OCI-LY7 (cell line): ENCODE measurements at regions not wholly inside any gene's neighbourhood (a gene's known extent, or its start where the extent isn't known, plus 50 kb on each side); places are given as distances from the start of the nearest gene placed in this dataset.

Experiments used
- BruUV-seq: library from RNA; stranded (reverse); fragments of 400-500 nt; replicated peaks from 2 replicates; lab custom pipeline; 2021; lab: Mats Ljungman, UMichigan
- CTCF ChIA-PET: fragments of 300-600 bp; sonication (Branson Sonifier 250); formaldehyde crosslinking; loops from one replicate; lab custom pipeline; 2022; ENCODE audit warnings: antibody characterized with exemption; ENCODE audit not compliant: unreplicated experiment; lab: Charles Lee
- POLR2A ChIA-PET: fragments of 300-600 bp; sonication (Branson Sonifier 250); formaldehyde crosslinking; loops from one replicate; lab custom pipeline; 2022; ENCODE audit warnings: antibody characterized with exemption; lab: Charles Lee
- DNase-seq: peaks from one replicate; pipeline ENCODE4 v3.0.0-alpha.2; 2015; ENCODE audit warnings: low spot score
- H2AFZ ChIP-seq: fragments of 200-600 bp; sonication (generic), shearing (Covaris generic); 2 replicates; pipeline ENCODE4 v1.6.1; 2014; ENCODE audit warnings: mild to moderate bottlenecking, antibody characterized with exemption, low read length, moderate library complexity
- H3K27ac ChIP-seq: fragments of 200-600 bp; sonication (generic); 2 replicates; pipeline ENCODE4 v1.5.1; 2014; ENCODE audit warnings: mixed run types, low read depth, mild to moderate bottlenecking, moderate library complexity, low read length, inconsistent platforms; ENCODE audit not compliant: poor library complexity, severe bottlenecking
- H3K36me3 ChIP-seq: fragments of 200-600 bp; sonication (generic); 2 replicates; pipeline ENCODE4 v1.6.1; 2014; ENCODE audit warnings: mild to moderate bottlenecking, antibody characterized with exemption, low read length, moderate library complexity, mixed read lengths; ENCODE audit not compliant: insufficient read depth
- H3K4me1 ChIP-seq: fragments of 200-600 bp; sonication (generic); 2 replicates; pipeline ENCODE4 v1.5.1; 2014; ENCODE audit warnings: mild to moderate bottlenecking, low read length; ENCODE audit not compliant: insufficient read depth, poor library complexity, severe bottlenecking
- H3K4me2 ChIP-seq: fragments of 200-600 bp; sonication (generic); 2 replicates; pipeline ENCODE4 v1.6.1; 2014; ENCODE audit warnings: mild to moderate bottlenecking, low read length
- H3K4me3 ChIP-seq: fragments of 200-600 bp; sonication (generic); 2 replicates; pipeline ENCODE4 v1.5.1; 2014; ENCODE audit warnings: mild to moderate bottlenecking, low read depth, low read length; ENCODE audit not compliant: poor library complexity, severe bottlenecking
- H3K79me2 ChIP-seq: fragments of 200-600 bp; sonication (generic); 2 replicates; pipeline ENCODE4 v1.6.1; 2016; ENCODE audit warnings: low read depth, mild to moderate bottlenecking, low read length, moderate library complexity, mixed read lengths; ENCODE audit not compliant: insufficient read depth
- H3K9me2 ChIP-seq: fragments of 200-600 bp; sonication (generic); 2 replicates; pipeline ENCODE4 v1.6.1; 2016; ENCODE audit warnings: mild to moderate bottlenecking, low read length, mixed read lengths; ENCODE audit not compliant: insufficient read depth
- H3K9me3 ChIP-seq: fragments of 200-600 bp; sonication (generic); 2 replicates; pipeline ENCODE4 v1.6.1; 2014; ENCODE audit warnings: mild to moderate bottlenecking, mixed run types, low read length, mixed read lengths
- H4K20me1 ChIP-seq: fragments of 200-600 bp; sonication (generic); 2 replicates; pipeline ENCODE4 v1.6.1; 2014; ENCODE audit warnings: mild to moderate bottlenecking, antibody characterized with exemption, low read length, moderate library complexity, mixed read lengths; ENCODE audit not compliant: insufficient read depth
- CTCF ChIP-seq: fragments of 200-600 bp; sonication (generic); conservative IDR thresholded peaks from 2 replicates; pipeline ENCODE4 v1.5.1; 2014; ENCODE audit warnings: mild to moderate bottlenecking, antibody characterized with exemption, low read length, moderate library complexity, mixed read lengths
- EZH2phosphoT487 ChIP-seq: fragments of 200-600 bp; sonication (generic); IDR thresholded peaks from 2 replicates; pipeline ENCODE4 v1.6.1; 2018; ENCODE audit warnings: low read depth, borderline replicate concordance, mild to moderate bottlenecking, mixed run types, antibody characterized with exemption, low read length, moderate library complexity, mixed read lengths
- intact Hi-C: fragments of 100-400 bp; cut with micrococcal nuclease; formaldehyde crosslinking; loops from one replicate; pipeline ENCODE4 v1.10.0; 2022; ENCODE audit not compliant: unreplicated experiment

GRCh38 chr7:120201290-120201689 lies 71.7 kb upstream of the KCND2 start:
- no peak for DNase-seq
- TF ChIP-seq CTCF (no peak), EZH2phosphoT487 (no peak)
- Histone ChIP-seq H3K4me2 (no peak overlapping the region), H3K36me3 (no peaks in the 10 kb centered on the region), H2AFZ (no peak overlapping the region), H3K9me2 (no peaks in the 10 kb centered on the region), H3K4me3 (no peak overlapping the region), H3K9me3 (no peaks in the 10 kb centered on the region), H4K20me1 (no peaks in the 10 kb centered on the region), H3K27ac (no peak overlapping the region), H3K79me2 (no peaks in the 10 kb centered on the region), H3K4me1 (no peaks in the 10 kb centered on the region)
- intact Hi-C loops = no loop called here
- CTCF ChIA-PET = no interaction called here
- no TSS peak for BruUV-seq
- POLR2A ChIA-PET = no interaction called here

GRCh38 chr7:120205101-120205500 lies 67.9 kb upstream of the KCND2 start:
- no peaks in the 10 kb centered on the region for H4K20me1 ChIP-seq
- H3K9me2 ChIP-seq = no peaks in the 10 kb centered on the region
- BruUV-seq = no TSS peak
- H3K36me3 ChIP-seq = no peaks in the 10 kb centered on the region
- H3K9me3 ChIP-seq = no peaks in the 10 kb centered on the region
- ChIA-PET CTCF (no interaction called here), POLR2A (no interaction called here)
- no peaks in the 10 kb centered on the region for H3K79me2 ChIP-seq
- no peak overlapping the region for H3K27ac ChIP-seq
- H3K4me3 ChIP-seq = no peak overlapping the region
- DNase-seq = no peak
- TF ChIP-seq CTCF (no peak), EZH2phosphoT487 (no peak)
- intact Hi-C loops = no loop called here
- H3K4me1 ChIP-seq = no peaks in the 10 kb centered on the region
- H2AFZ ChIP-seq = no peak overlapping the region
- H3K4me2 ChIP-seq = no peak overlapping the region

- no peak overlapping the region for H2AFZ ChIP-seq
- no peaks in the 10 kb centered on the region for H3K36me3 ChIP-seq
- H3K27ac ChIP-seq = no peak overlapping the region
- no peak overlapping the region for H3K4me3 ChIP-seq
- BruUV-seq = no TSS peak
- H3K9me3 ChIP-seq = no peaks in the 10 kb centered on the region
- no peaks in the 10 kb centered on the region for H3K79me2 ChIP-seq
- no peaks in the 10 kb centered on the region for H3K9me2 ChIP-seq
- DNase-seq = no peak
- H4K20me1 ChIP-seq = no peaks in the 10 kb centered on the region
- ChIA-PET POLR2A (interaction anchor here (1.5 to 2.0 kb wide), 2 partner anchors 12 to 161 kb away, joined by 3 to 4 read pairs; no protein-coding TSS in a partner anchor), CTCF (no interaction called here)
- TF ChIP-seq CTCF = no peak
- TF ChIP-seq EZH2phosphoT487 = no peak
- no peaks in the 10 kb centered on the region for H3K4me1 ChIP-seq
- intact Hi-C loops = loop anchor here (1.0 kb wide), 1 partner anchor 8 kb away; no protein-coding TSS in a partner anchor
- H3K4me2 ChIP-seq = no peak overlapping the region
Measured at GRCh38 chr7:120207037-120207436, 65.9 kb upstream of the KCND2 start.
